ENCODE measurements at regions not wholly inside any gene's neighbourhood (a gene's known extent, or its start where the extent isn't known, plus 50 kb on each side); places are given as distances from the start of the nearest gene placed in this dataset.

DNA sequence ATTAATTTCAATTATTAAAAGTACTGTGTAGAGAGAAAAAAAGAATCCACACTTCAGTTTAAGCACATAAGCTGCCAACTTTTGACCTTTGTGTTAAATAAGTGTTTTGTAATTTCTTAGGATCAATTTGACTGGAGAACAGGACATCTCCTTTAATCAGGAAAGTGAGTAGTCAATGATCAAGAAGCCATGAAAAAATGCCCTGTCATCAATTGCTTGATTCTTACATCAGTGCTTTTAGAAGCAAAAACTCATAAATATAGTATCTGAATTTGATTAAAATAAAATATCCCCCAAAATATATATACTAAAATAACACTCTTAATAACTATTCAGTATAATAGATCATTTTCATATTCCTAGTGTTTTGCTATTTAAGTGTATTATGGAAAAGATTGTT is 409.0 kb downstream of the TAFA4 start:
- TF ChIP-seq, protein P1, sequence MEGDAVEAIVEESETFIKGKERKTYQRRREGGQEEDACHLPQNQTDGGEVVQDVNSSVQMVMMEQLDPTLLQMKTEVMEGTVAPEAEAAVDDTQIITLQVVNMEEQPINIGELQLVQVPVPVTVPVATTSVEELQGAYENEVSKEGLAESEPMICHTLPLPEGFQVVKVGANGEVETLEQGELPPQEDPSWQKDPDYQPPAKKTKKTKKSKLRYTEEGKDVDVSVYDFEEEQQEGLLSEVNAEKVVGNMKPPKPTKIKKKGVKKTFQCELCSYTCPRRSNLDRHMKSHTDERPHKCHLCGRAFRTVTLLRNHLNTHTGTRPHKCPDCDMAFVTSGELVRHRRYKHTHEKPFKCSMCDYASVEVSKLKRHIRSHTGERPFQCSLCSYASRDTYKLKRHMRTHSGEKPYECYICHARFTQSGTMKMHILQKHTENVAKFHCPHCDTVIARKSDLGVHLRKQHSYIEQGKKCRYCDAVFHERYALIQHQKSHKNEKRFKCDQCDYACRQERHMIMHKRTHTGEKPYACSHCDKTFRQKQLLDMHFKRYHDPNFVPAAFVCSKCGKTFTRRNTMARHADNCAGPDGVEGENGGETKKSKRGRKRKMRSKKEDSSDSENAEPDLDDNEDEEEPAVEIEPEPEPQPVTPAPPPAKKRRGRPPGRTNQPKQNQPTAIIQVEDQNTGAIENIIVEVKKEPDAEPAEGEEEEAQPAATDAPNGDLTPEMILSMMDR (conservative IDR thresholded peaks at IDR 0.05 in 1 of 2, IDR thresholded peaks at IDR 0.05 in 1 of 2; ENCODE audit: low read depth in 1 of 2, low read length in 2 of 2) = no peak
- TF ChIP-seq EZH2 (IDR thresholded peaks at IDR 0.05; ENCODE audit: low read length, missing control alignments) = no peak
